UCSD-AML1 (cell line): ENCODE measurements at regions not wholly inside any gene's neighbourhood (a gene's known extent, or its start where the extent isn't known, plus 50 kb on each side); places are given as distances from the start of the nearest gene placed in this dataset.
"Not testable (repeated sequence)": the region's sequence is repeated elsewhere in the genome, so short reads cannot be mapped to it uniquely, and the experiment has no call there.

ENCODE experiments used
- DNase-seq: peaks from one replicate; lab custom pipeline; 2025; ENCODE audit not compliant: unreplicated experiment; lab: John Stamatoyannopoulos, UW

DNA sequence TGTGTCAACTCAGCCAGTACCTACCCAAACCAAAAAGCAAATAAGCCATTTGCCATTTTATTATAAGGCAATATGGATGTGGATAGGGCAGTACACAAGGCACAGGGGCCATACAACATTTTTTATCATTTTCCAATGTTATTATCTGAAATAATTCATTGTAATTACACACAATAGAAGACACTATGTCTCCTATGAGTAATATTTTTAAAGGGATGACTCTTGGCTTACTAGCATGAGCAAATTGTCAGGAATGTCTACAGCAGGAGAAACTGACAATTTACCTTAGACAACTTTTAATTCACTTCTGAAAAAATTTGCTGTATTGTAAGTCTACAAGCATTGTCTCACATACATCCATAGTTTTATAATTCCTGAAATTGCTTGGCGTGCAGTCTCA is 1193.9 kb upstream of the CELF4 start:
- DNase-seq: no peak

- DNase-seq: no peak
Observed at GRCh38 chr18:38756436-38756835, 1190.8 kb upstream of the CELF4 start.

DNA sequence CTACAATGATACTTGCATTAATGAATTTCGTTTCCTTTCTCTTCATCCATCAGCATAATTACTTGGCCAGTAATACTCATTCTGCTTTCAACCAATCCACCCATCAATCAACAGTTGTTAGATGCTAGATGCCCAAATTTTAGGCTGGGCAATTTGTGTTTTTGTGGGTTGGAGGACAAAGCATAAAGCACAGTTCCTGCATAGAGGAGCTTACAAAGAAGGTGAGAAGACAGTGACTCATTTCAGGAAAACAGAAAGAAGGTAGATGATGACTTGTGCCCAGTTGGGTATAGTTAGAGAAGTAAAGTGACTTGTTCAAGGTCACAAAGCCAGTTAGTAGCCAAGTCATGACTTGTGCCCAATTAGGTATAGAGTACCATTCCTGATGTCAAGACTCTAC is 1186.8 kb upstream of the CELF4 start:
- no peak for DNase-seq

GRCh38 chr18:38751898-38752297 is 1186.3 kb upstream of the CELF4 start:
- DNase-seq: no peak

- DNase-seq: no peak
Observed at GRCh38 chr18:38751211-38751610, 1185.6 kb upstream of the CELF4 start.

- DNase-seq: no peak
Observed at GRCh38 chr18:38750751-38751150, 1185.2 kb upstream of the CELF4 start.

DNA sequence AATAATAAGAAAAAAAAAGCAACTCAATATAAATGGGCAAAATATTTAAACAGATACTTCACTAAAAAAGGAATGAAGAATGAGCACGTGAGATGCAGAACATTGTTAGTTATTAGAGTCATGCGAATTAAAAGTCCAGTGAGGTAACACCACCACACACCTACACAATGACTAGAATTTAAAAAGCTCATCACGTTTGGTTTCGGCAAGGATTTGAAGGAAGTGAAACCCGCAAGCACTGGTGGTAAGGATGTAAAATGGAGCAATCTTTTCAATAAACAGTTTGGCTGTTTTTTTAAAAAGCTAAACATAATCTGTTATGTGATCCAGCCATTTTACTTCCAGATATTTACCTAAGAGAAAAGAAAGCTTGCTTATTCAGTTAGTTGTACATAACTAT is 1181.6 kb upstream of the CELF4 start:
- DNase-seq: no peak

DNA sequence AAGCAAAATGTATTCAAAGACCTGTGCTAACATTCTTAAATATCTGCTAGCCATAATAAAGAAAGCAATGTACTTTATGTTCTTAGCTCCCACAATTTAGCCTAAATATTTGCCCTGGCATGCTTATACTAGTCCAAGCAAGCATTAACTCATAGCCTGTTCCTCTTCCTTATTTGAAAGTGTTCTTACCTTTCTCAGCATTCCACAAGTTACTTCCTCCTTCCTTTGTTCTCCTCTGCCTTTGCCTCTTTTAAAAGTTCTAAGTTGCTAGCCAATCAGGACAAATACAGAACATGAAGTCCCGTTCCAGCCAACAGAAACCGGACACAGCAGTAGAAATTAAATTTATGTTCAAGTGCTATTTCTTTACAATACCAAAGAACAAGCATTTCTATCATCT is 1154.6 kb upstream of the CELF4 start:
- not testable (repeated sequence) for DNase-seq

GRCh38 chr18:38718365-38718901 is 1152.8 kb upstream of the CELF4 start:
- no peak for DNase-seq

DNA sequence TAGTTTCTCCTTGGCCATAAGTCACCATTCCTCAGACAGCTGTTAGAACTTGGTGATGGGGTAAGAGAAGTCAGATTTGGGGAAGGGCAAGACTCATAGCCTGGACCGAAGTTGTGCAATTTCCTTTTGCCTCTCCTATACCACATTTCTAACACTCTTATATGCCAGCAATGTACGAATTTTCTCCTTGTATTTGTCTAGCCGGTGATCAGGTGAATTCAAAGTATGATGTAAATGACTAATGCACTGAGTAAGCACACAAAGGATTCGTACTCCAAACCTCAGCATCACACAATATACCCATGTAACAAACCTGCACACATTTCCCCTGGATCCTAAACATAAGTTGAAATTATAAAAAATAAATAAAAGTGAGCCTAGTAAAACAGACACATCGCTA is 1143.5 kb upstream of the CELF4 start:
- DNase-seq: no peak

GRCh38 chr18:38706373-38706772 is 1140.8 kb upstream of the CELF4 start:
- DNase-seq: no peak

GRCh38 chr18:38698088-38698487 is 1132.5 kb upstream of the CELF4 start:
- no peak for DNase-seq

GRCh38 chr18:38695559-38696280 is 1130.1 kb upstream of the CELF4 start:
- DNase-seq: no peak

- peak; percentile 39 for DNase-seq
Observed at GRCh38 chr18:38693104-38693503, 1127.5 kb upstream of the CELF4 start.

DNA sequence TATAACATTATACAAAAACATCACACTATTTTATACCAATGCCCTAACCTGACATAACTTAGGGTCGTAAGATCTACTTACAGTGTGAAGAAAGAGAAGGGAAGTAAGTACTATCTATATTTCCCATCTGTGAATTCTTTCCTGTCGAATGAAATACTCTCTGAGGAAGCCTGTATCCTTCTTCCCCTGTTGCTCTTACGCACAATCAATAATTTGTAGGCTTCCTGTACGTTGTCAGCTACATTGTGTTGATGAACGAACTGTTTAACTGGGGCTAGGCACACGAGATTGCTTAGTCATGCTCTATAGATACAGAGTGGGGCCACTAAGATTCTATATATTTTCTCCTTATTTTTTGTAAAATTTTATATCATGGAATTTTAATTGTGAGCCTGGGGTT is 1125.0 kb upstream of the CELF4 start:
- DNase-seq: no peak

- DNase-seq: no peak
Observed at GRCh38 chr18:38688416-38688815, 1122.8 kb upstream of the CELF4 start.

DNA sequence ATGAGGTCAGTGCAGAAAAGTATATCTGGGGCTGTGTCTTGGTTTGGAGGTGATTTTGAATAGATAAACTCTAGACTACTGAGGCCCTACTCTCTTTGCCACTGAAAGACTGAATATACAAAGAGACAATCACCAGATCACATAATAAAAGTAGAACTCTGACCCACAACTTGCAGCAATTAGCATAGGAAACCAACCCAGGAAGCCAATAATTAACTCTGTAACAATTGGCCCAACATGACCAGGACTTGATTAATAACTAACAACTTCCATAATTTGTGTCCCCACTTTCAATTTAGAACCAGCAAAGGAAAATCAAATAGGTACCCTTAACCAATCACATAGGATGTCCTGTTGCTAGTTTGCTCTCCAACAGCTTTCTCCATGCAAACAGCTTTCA is 1104.9 kb upstream of the CELF4 start:
- no peak for DNase-seq

DNA sequence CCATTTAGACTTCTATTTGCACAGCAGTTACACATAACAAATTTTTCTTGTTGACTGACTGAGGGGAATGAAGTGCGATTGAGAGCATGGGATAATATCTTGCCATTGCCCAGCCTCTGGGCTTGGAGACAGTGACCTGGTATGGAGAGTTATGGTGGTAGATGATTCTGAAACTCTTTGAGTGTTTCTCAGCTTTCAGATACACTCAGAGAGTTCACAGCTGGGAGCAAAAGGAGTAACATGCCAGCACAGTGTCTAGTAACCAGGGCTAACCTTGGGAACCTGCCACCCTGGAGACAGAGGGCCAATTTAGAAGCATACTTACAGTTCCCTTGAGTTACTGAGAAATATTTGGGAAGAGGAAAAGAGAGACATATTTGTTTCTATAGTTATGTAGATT is 1099.3 kb upstream of the CELF4 start:
- no peak for DNase-seq

GRCh38 chr18:38663682-38664081 is 1098.1 kb upstream of the CELF4 start:
- DNase-seq: no peak

- no peak for DNase-seq
Observed at GRCh38 chr18:38663270-38663669, 1097.7 kb upstream of the CELF4 start.

DNA sequence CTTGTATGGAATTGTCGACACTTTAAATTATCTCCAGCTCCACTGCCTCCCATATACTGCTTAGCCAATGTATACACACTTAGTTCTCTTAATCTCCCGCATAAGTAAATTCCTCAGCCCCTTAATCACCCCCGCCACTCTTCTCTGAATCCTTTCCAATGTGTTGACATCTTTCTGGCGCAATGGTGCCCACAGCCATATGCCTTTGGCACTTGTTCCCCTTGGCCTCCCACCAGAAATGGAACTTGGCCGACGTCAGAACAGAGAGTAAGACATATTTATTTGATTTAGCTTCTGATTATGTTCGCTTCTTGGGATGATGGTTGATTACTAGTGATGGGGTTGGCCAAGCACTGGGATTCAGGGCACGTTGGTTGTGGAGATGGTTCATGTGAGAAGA is 1089.3 kb upstream of the CELF4 start:
- no peak for DNase-seq

DNA sequence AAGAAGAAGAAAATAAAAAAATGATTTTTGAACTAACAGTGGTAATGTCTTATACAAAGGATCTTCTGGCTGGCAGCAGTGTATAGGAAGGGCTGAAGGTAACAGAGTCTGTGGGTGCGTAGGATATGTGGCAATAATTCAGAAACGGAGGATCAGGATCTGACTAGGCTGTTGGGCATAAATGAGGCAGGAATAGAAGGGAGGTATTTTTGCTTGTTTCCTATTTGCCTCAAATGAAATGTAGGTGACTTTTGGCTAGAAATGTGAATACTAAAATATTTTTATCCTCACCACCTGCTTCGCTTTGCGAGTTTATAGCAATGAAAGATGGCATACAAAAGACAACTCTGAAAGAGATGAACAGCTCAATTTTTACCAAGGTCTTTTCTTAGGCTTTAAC is 1086.1 kb upstream of the CELF4 start:
- DNase-seq: no peak

GRCh38 chr18:38648179-38648578 is 1082.6 kb upstream of the CELF4 start:
- no peak for DNase-seq
